ENCODE measurements at regions not wholly inside any gene's neighbourhood (a gene's known extent, or its start where the extent isn't known, plus 50 kb on each side); places are given as distances from the start of the nearest gene placed in this dataset.
A peak's percentile ranks its signal among the peaks of the same experiment; 100 is the strongest.

DNA sequence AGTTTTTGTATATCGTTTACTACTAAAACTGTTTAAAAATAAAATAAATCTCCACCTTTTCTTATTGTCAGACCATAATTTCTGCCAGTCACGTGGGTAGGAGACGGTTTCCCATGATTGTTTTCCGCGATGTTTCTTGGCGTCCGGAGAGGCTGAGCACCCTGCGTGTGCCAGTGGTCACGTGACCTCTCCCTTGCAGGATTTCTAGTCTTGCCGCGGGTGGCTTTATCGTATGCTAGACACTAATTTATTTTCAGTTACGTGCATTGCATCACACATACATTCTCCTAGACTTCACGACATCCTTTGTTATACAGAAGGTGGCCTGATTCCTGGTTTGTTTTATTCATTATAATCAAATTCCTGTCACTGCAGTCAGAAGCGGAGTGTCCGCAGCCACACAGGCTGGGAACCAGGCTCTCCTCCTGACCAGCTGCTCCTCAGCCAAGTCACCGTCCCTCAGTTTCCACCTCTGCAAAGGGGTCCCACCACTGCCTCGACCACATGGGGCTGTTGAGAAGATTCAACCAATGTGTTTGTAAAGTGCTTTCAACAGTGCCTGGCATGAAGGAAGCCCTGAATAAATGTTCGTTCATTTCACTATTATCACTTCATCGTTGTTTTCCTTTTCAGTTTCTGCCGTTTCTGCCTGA, 203.2 kb upstream of the PPP2R2D start:
- peak in 1 of 6 donors; percentile 77 for DNase-seq (ENCODE audit: low read depth in 4 of 6, low spot score in 6 of 6)
- Histone ChIP-seq H3K4me3 (ENCODE audit: low read depth, low read length) (no peak overlapping the region), H3K9me3 (ENCODE audit: control insufficient read depth, insufficient read depth, low read length) (no peaks in the 10 kb centered on the region), H3K36me3 (ENCODE audit: control insufficient read depth, insufficient read depth, low read length) (no peaks in the 10 kb centered on the region), H3K27me3 (ENCODE audit: control insufficient read depth, insufficient read depth, low read length) (no peaks in the 10 kb centered on the region), H3K27ac (ENCODE audit: low read depth, low read length) (no peak overlapping the region), H3K4me1 (ENCODE audit: control insufficient read depth, insufficient read depth, low read length) (peaks cover 1% of the 10 kb centered on the region)
- WGBS (ENCODE audit: insufficient coverage): 60% methylated on average over 15 of the region's 21 CpGs

DNA sequence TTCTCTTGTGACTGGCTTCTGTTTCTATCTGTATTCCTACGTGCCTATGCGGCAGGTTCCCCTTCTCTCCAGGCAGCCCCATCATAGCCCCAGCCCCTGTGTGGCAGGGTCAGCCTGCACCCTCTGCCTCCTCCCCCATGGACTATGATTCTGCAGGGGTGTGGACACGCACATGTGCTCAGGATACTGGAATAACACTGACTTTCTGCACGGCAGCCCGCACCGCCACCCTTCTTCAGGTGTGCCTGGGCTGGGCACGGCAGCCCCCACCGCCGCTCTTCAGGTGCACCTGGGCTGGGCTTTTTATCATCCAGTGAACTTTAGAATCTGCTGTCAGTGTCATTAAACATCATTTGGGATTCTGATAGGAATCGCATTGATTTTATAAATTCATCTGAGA, 202.6 kb upstream of the PPP2R2D start:
- H3K36me3 ChIP-seq (ENCODE audit: control insufficient read depth, insufficient read depth, low read length): no peaks in the 10 kb centered on the region
- WGBS (ENCODE audit: insufficient coverage): 91% methylated on average over 9 of the region's 10 CpGs
- DNase-seq (ENCODE audit: low read depth in 4 of 6, low spot score in 6 of 6): no peak
- no peaks in the 10 kb centered on the region for H3K27me3 ChIP-seq (ENCODE audit: control insufficient read depth, insufficient read depth, low read length)
- H3K9me3 ChIP-seq (ENCODE audit: control insufficient read depth, insufficient read depth, low read length): no peaks in the 10 kb centered on the region
- no peak overlapping the region for H3K27ac ChIP-seq (ENCODE audit: low read depth, low read length)
- H3K4me3 ChIP-seq (ENCODE audit: low read depth, low read length): no peak overlapping the region
- peaks cover 5% of the 10 kb centered on the region for H3K4me1 ChIP-seq (ENCODE audit: control insufficient read depth, insufficient read depth, low read length)

GRCh38 chr10:131698986-131699385, 201.8 kb upstream of the PPP2R2D start:
- Histone ChIP-seq H3K27ac (ENCODE audit: low read depth, low read length) (no peak overlapping the region), H3K36me3 (ENCODE audit: control insufficient read depth, insufficient read depth, low read length) (no peaks in the 10 kb centered on the region), H3K27me3 (ENCODE audit: control insufficient read depth, insufficient read depth, low read length) (no peaks in the 10 kb centered on the region), H3K4me1 (ENCODE audit: control insufficient read depth, insufficient read depth, low read length) (peaks cover 5% of the 10 kb centered on the region), H3K9me3 (ENCODE audit: control insufficient read depth, insufficient read depth, low read length) (no peaks in the 10 kb centered on the region), H3K4me3 (ENCODE audit: low read depth, low read length) (no peak overlapping the region)
- WGBS (ENCODE audit: insufficient coverage): 89% methylated on average over 8 of the region's 12 CpGs
- no peak for DNase-seq (ENCODE audit: low read depth in 4 of 6, low spot score in 6 of 6)

GRCh38 chr10:131700032-131700431, 200.8 kb upstream of the PPP2R2D start:
- Histone ChIP-seq H3K9me3 (ENCODE audit: control insufficient read depth, insufficient read depth, low read length) (no peaks in the 10 kb centered on the region), H3K4me1 (ENCODE audit: control insufficient read depth, insufficient read depth, low read length) (peaks cover 5% of the 10 kb centered on the region), H3K27ac (ENCODE audit: low read depth, low read length) (no peak overlapping the region), H3K4me3 (ENCODE audit: low read depth, low read length) (no peak overlapping the region), H3K27me3 (ENCODE audit: control insufficient read depth, insufficient read depth, low read length) (no peaks in the 10 kb centered on the region), H3K36me3 (ENCODE audit: control insufficient read depth, insufficient read depth, low read length) (no peaks in the 10 kb centered on the region)
- no peak for DNase-seq (ENCODE audit: low read depth in 4 of 6, low spot score in 6 of 6)
- WGBS (ENCODE audit: insufficient coverage): 71% methylated on average over 5 of the region's 7 CpGs

- Histone ChIP-seq H3K4me1 (ENCODE audit: control insufficient read depth, insufficient read depth, low read length) (peaks cover 5% of the 10 kb centered on the region), H3K27me3 (ENCODE audit: control insufficient read depth, insufficient read depth, low read length) (no peaks in the 10 kb centered on the region), H3K36me3 (ENCODE audit: control insufficient read depth, insufficient read depth, low read length) (no peaks in the 10 kb centered on the region), H3K4me3 (ENCODE audit: low read depth, low read length) (no peak overlapping the region), H3K27ac (ENCODE audit: low read depth, low read length) (no peak overlapping the region), H3K9me3 (ENCODE audit: control insufficient read depth, insufficient read depth, low read length) (no peaks in the 10 kb centered on the region)
- WGBS (ENCODE audit: insufficient coverage): 79% methylated on average over 9 of the region's 10 CpGs
- no peak for DNase-seq (ENCODE audit: low read depth in 4 of 6, low spot score in 6 of 6)
Observed at GRCh38 chr10:131700506-131700905, 200.3 kb upstream of the PPP2R2D start.

DNA sequence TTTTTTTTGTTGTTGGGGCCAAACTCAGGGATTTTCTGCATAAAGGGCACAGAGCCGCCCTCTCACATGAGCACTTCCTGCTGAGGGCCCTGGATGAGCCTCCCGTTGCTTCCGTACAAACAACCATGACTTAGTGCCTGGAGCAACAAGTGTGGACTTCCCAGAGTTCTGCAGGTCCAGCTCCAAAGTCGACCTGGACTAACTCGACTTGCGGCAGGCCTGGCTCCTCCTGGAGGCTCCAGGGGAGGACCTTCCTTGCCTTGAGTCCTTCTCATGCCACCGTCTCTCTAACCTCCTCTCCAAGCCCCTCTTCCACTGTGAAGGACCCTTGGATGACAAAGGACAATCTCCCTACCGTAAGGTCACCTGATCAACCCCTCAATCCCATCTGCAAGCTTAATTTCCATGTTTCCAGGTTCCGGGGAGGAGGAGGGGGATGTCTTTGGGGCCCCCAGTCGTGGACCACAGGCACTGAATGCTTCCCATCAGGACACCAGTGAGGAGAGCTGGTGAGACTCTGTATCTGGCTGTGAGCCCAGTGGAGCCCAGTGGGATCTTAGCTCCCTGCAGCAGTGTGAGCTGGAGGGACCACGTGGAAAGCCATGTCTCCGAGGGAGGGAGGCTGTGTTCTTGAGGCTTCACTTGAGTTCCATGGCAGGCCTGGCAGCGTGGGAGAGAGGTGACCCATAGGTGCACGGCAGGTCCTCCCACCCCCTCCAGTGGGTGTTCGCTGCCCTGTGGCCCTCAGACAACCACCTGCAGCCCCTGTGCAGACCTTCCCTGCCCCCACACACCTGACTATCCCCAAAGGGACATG, 199.5 kb upstream of the PPP2R2D start:
- Histone ChIP-seq H3K4me1 (ENCODE audit: control insufficient read depth, insufficient read depth, low read length) (peaks cover 5% of the 10 kb centered on the region), H3K27ac (ENCODE audit: low read depth, low read length) (no peak overlapping the region), H3K27me3 (ENCODE audit: control insufficient read depth, insufficient read depth, low read length) (no peaks in the 10 kb centered on the region), H3K4me3 (ENCODE audit: low read depth, low read length) (no peak overlapping the region), H3K9me3 (ENCODE audit: control insufficient read depth, insufficient read depth, low read length) (no peaks in the 10 kb centered on the region), H3K36me3 (ENCODE audit: control insufficient read depth, insufficient read depth, low read length) (no peaks in the 10 kb centered on the region)
- no peak for DNase-seq (ENCODE audit: low read depth in 4 of 6, low spot score in 6 of 6)
- 87% methylated on average over 13 of the region's 15 CpGs for WGBS (ENCODE audit: insufficient coverage)

DNA sequence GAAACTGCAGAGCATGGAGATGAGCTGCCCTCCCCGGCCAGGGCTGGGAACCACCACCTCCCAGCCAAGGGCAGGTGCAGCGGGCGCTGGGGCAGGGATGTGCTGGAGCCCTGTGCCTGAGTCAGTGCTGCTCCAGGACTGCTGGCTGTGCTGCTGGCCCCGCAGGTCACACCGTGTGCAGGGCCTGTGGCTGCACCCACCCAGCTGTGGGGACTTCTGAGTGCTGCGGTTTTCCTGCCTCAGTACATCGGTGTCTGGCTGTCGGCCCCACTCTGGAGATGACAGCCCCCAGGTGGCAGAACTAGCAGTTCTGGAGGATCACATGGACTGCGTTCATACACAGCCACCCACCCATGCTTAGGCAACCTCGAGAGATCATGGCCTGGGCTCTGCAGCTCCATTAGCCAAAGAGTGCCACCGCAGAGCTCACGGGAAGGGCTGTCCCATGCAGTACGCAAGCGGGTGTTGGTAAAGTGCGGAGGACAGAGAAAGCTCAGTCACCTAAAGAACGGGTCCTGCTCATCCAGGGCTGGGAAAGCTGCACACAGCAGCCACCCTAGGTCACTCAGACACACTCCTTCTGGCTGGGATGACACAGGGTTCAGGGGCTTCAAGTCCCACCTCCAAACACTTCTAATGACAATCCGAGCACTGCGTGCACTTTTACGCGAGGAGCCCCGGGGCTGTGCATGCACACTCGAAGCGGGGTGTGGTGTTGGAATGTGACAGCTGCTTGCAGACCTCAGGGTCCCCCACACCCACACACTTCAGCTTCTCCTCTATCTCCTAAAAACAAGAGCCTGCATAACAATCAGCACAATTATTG, 198.1 kb upstream of the PPP2R2D start:
- peaks cover 6% of the 10 kb centered on the region for H3K4me1 ChIP-seq (ENCODE audit: control insufficient read depth, insufficient read depth, low read length)
- H3K36me3 ChIP-seq (ENCODE audit: control insufficient read depth, insufficient read depth, low read length): no peaks in the 10 kb centered on the region
- no peak overlapping the region for H3K4me3 ChIP-seq (ENCODE audit: low read depth, low read length)
- H3K9me3 ChIP-seq (ENCODE audit: control insufficient read depth, insufficient read depth, low read length): no peaks in the 10 kb centered on the region
- DNase-seq (ENCODE audit: low read depth in 4 of 6, low spot score in 6 of 6): peak in 1 of 6 donors; percentile 29
- H3K27me3 ChIP-seq (ENCODE audit: control insufficient read depth, insufficient read depth, low read length): no peaks in the 10 kb centered on the region
- H3K27ac ChIP-seq (ENCODE audit: low read depth, low read length): no peak overlapping the region
- WGBS (ENCODE audit: insufficient coverage): 81% methylated on average over 16 of the region's 23 CpGs

DNA sequence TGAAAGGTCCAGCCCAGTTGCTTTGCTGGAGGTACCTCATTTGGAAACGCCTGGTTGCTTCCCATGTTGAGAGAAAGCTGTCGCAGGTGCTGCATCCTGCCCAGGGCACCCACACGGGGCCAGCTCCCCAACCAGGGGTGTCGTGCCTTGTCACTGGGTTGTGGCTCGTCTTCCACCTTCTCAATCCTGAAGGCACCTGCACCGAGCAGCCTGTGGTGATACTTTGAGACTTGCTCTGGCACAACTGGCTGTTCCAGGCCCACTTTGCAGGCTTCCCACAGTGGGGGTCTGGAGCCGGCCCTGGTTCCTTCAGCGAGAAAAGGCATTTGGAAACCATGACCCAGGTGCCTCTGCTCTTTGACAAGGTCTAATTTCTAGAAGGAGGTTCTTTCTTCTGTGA, 197.3 kb upstream of the PPP2R2D start:
- Histone ChIP-seq H3K4me3 (ENCODE audit: low read depth, low read length) (no peak overlapping the region), H3K27ac (ENCODE audit: low read depth, low read length) (no peak overlapping the region), H3K27me3 (ENCODE audit: control insufficient read depth, insufficient read depth, low read length) (no peaks in the 10 kb centered on the region), H3K36me3 (ENCODE audit: control insufficient read depth, insufficient read depth, low read length) (no peaks in the 10 kb centered on the region), H3K9me3 (ENCODE audit: control insufficient read depth, insufficient read depth, low read length) (no peaks in the 10 kb centered on the region), H3K4me1 (ENCODE audit: control insufficient read depth, insufficient read depth, low read length) (peaks cover 14% of the 10 kb centered on the region)
- 93% methylated on average over 6 of the region's 8 CpGs for WGBS (ENCODE audit: insufficient coverage)
- DNase-seq (ENCODE audit: low read depth in 4 of 6, low spot score in 6 of 6): no peak

DNA sequence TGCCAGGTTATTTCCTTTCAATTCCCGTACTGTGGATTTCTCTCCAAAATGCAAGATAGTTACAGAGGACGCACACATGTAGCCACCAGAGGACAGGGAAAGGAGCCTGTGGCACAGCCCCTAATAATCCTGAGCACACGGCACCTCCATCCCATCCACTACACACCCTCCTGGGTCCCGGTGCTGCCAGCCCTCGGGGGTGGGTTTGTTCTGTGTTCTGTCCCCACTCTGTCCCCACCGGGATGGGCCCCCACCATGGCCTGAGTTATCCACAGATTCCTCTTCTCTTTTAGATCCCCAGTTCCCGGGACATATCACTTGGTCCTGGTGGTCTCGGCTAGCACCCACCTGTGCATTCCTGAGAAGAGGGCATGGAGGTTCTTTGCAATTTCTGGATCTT, 196.9 kb upstream of the PPP2R2D start:
- no peaks in the 10 kb centered on the region for H3K9me3 ChIP-seq (ENCODE audit: control insufficient read depth, insufficient read depth, low read length)
- no peaks in the 10 kb centered on the region for H3K36me3 ChIP-seq (ENCODE audit: control insufficient read depth, insufficient read depth, low read length)
- H3K27ac ChIP-seq (ENCODE audit: low read depth, low read length): no peak overlapping the region
- H3K4me1 ChIP-seq (ENCODE audit: control insufficient read depth, insufficient read depth, low read length): peaks cover 14% of the 10 kb centered on the region
- no peak overlapping the region for H3K4me3 ChIP-seq (ENCODE audit: low read depth, low read length)
- H3K27me3 ChIP-seq (ENCODE audit: control insufficient read depth, insufficient read depth, low read length): no peaks in the 10 kb centered on the region
- DNase-seq (ENCODE audit: low read depth in 4 of 6, low spot score in 6 of 6): no peak
- 93% methylated on average over 7 of the region's 8 CpGs for WGBS (ENCODE audit: insufficient coverage)
